K562 (cell line): ENCODE measurements at regions not wholly inside any gene's neighbourhood (a gene's known extent, or its start where the extent isn't known, plus 50 kb on each side); places are given as distances from the start of the nearest gene placed in this dataset.

Experiments
- RNF2 ChIP-seq: sonication (generic); IDR thresholded peaks from 2 replicates; pipeline ENCODE4 v1.6.1; 2016
- TAF1 ChIP-seq: IDR thresholded peaks from 2 replicates; pipeline ENCODE4 v1.6.1; 2011; ENCODE audit warnings: mild to moderate bottlenecking, low read length, moderate library complexity; ENCODE audit not compliant: insufficient read depth, control insufficient read depth, severe bottlenecking; ENCODE audit errors: extremely low read depth

DNA sequence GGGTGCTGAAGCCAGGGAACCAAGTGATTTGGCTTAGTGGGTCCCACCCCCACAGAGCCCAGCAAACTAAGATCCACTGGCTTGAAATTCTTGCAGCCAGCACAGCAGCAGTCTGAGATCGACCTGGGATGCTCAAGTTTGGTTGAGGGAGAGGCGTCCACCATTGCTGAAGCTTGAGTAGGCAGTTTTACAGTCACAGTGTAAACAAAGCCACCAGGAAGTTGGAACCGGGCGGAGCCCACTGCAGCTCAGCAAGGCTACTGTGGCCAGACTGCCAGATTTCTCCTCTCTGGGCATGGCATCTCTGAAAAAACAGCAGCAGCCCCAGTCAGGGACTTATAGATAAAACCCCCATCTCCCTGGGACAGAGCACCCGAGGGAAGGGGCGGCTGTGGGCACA, 424.1 kb upstream of the TENM4 start:
- TF ChIP-seq RNF2 (no peak), TAF1 (no peak)
